Suppressor macrophage (primary cell): ENCODE measurements at regions not wholly inside any gene's neighbourhood (a gene's known extent, or its start where the extent isn't known, plus 50 kb on each side); places are given as distances from the start of the nearest gene placed in this dataset.

ENCODE experiments used
- DNase-seq, 4 experiments: peaks; one replicate each; pipeline ENCODE4 v3.0.0-alpha.2; 2020 to 2022

DNA sequence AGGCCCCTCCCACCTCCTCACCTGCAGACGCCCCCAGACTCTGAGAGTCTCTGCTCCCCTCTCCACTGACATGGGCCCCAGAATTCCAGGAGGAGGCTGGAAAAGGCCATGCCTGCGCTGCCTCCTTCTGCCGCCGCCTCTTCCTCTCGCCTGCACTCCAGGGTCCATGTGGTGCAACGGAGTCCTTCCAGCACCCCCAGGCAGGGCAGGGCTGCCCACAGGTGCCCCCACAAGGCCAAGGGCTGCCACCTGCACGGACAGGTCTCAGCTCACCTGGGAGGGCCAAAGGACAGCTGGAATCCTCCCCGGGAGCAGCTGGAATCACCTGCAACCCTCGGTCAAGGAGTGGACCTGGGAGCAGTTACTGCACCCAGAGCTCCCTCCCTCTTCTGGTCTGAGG lies 194.9 kb downstream of the RBFOX3 start:
- DNase-seq = no peak

DNA sequence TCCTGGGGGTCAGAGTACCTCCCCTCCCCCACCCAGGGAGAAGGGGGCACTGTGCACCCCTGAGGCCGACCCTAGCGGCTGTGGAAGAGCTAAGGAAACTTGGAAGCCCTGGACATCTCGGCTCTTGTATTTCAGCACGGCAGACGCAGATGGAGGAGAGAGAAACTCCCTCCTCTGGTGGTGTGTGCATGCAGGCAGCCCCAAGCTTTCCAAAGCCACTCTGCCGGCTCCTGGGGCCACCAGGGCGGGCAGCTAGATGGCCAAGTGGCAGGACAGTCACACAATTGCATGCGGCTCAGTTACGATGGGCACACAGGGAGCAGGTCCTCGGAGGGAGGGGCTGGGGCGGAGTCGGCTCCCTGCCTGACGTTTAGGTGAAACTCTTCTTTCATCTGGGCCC lies 195.5 kb downstream of the RBFOX3 start:
- DNase-seq = no peak

DNA sequence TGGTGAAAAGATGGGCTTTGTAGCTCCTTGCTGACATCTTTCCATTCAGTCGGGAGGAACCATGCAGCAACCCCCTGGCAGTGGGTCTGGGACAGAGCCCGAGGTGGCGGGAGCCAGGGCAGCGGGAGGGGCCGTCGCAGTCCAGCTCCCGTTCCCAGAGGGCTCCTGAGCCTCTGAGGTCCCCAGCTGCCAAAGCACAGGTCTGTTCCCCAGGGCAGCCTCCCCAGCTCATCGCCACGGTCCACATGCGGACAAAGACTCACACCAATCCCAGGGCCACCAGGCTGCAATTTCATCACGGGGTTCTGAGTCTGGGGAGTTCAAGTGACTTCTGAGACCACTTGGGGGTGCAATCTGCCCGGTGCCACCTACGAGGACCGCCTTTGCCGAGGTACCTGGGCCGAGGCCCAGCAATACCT lies 196.0 kb downstream of the RBFOX3 start:
- no peak for DNase-seq

DNA sequence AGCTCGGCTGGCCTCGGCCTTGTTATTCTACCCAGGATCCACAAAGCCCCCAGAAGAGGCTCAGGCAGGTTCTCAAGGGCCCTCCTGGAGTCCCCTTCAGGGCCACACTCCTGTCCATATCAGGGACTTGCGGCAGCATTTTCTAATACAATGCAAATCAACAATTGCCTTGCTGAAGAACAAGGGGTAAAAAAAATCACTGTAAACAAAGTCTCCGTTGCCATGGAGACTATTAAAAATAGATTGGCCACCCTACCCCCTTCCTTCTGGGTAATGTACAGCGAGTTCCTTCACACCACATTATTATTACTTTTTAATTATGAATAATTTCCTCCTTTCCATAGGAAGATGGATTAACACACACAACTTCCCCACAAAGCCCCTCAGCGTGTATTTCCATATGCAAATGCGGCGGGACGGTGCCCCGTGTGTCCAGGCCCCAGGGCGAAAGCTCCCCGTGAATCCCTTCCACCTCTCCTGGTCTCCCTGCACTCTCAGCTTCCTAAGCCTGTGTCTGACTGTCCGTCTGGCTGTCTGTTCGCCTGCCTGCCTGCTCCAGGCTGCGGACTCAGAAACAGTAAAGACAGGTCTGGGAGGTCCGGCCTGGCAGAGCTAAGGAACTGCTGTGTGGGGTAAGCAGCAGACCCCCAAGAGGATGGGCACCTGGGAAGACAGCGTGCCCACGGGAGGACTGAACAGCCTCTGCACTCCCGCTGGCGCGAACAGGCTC lies 196.6 kb downstream of the RBFOX3 start:
- no peak for DNase-seq

DNA sequence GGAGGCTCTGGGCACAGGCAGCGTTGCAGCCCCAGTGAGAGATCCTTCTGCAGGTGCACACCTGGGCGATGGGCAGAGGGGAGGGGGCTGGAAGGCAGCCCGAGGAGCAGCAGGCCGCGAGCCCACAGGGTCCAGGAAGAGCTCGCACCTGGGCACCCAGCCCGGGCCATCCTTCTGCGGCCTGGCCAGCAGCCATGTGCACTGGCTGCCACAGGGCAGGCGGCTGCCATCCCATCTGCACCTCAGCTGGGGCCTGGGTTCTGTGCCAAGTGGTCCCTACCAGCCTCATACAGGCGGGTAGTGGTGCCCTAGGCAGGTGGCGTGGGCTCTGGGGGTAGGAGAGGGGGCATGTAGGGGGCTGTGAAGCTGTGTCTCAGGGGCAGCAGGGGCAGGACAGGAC lies 197.2 kb downstream of the RBFOX3 start:
- DNase-seq = no peak

DNA sequence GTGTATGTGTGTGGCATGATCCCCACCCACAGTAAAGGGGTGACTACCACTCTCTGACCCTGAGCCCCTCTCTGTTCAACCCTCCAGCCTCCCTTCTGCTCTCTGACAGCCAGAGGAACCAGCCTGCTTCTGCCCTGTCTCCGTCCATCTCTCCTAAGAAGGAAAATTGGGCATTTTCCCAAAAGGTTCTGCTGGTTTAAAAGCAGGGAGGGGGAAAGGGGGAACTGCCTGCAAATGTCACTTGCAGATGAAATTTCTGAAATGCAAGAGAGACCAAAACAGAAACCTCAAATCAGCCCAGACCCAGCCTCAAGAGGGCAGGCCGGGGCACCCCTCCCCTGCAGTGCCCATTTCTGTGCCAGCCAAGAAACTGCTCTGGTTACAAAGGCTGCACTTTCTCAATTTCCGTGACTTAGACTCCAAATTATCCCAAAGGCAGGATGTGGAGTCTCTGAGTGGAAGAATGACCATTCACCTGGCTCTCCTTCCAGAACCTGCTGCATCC lies 197.9 kb downstream of the RBFOX3 start:
- no peak for DNase-seq

DNA sequence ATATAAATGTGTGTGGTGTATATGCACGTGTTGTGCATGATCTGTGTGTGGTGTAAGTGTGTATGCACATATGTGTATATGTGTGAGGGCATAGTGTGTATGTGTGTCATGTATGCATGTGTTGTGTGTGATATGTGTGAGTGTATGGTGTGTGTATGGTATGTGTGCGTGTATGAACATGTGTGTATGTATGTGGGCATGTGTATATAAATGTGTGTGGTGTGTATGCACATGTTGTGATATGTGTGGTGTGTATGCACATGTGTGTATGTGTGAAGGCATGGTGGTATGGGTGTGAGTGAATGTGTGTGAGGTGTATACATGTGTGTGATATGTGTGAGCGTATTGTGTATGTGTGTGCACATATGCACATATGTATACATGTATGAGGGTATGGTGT lies 198.7 kb downstream of the RBFOX3 start:
- no peak for DNase-seq

DNA sequence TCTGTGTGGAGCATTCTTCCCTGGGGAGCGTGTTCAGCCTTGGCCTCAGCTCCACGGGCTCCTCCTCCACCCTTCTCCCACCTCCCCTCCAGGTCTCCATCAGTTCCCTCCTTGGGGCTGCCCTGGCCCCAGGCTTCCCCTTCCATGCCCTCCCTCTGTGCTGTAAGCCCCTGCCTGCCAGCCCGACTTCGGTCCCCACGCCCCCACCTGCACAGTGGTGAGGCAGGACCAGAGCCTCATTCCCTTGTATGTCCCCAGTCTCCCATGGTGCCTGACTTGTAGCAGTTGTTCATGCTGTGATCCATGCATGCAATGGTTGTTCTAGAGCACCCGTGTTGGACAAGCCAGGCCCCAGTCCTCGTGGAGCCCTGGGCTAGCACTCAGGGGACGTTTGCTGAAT lies 199.4 kb downstream of the RBFOX3 start:
- DNase-seq = no peak

DNA sequence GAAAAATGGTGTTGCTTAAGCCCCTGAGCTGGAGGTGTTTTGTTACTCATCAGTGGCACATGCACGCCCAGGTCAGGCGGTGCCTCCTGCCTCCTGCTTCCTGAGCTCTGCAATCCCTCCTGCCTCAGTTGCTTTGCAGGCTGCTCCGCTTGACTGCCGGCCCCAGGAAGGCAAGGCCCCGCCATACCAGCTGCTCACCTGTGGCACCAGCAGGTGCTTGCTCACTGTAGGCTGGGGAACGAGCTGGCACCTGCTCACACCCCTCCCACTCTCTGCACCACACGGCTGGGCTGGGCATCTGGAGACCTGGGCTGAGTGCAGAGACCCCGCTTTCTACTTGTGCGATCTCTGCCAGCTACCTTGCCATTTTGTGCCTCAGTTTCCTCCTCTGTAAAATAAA lies 200.2 kb downstream of the RBFOX3 start:
- no peak for DNase-seq

DNA sequence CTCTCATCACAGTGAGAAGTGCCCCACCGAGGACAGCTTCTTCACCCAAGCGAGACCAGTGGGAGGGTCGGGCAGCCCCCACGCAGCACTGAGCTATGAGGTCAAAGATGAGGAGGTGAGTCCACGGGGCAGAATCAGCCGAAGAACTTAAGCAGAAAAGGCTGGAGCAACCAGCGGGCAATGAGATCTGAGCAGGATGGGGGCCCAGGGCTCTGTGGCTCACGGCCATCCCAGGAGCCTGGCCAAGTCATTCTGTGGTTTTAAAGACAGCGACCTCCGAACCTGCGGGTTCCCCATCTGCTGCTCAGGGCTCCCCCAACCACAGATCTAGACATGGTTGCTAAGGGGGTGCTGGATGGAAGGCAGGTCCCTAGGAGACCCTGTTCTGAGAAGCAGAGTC lies 202.6 kb downstream of the RBFOX3 start:
- no peak for DNase-seq

DNA sequence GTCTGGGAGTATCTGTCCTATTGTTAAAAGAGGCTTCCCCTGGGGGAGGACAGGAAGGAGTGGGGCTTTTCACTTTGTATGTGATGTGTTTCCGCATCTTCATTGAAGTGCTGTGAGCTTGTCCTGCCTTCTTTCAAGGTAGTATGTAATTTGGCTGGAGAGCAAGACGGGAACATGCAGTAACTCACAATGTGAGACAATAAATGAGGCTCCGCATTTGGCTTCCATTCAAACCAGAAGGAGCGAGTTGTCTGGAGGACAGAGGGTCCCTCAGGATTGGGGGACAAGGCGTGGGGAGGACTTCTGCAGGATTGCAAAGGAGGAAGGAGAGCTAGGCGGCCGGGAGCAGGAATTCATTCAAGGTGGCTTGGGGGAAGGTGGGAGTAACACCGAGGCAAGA lies 203.5 kb downstream of the RBFOX3 start:
- DNase-seq = no peak

DNA sequence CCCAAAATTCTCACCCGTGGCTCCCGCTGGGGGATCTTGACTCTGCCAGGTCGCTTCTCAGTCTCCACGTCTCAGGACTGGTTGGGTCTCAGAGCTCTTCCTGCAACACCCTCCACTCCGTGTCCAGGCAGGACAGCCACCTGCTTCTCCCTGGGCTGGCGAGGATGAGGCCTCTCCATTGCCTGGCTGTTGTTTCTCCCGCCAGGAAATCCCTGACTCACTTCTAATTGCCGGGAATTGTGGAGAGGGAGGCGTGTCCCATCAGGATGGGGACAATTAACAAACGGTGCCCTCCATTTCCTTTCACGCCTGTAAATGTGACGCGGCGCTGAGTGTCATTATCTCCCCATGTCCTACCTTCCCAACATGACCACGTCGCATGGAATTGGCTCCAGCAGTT lies 204.5 kb downstream of the RBFOX3 start:
- no peak for DNase-seq

DNA sequence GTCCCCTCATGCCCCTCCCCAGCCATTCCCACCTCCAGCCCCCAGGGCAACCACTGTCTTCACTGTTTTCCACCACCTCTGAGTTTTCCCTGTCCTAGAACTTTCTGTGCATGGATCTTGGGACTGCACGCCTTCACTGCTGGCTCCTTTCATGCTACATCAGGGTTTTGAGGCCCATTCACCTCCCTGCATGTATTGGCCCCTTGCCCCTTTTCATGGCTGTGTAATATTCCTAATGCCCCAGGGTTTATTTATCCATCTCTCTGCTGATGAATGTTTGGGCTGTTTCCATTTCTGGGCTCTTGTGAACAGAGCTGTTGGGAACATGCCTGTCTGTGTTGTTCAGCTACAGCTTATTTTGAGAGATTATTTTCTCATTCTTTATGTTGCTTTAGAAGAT lies 205.0 kb downstream of the RBFOX3 start:
- no peak for DNase-seq

DNA sequence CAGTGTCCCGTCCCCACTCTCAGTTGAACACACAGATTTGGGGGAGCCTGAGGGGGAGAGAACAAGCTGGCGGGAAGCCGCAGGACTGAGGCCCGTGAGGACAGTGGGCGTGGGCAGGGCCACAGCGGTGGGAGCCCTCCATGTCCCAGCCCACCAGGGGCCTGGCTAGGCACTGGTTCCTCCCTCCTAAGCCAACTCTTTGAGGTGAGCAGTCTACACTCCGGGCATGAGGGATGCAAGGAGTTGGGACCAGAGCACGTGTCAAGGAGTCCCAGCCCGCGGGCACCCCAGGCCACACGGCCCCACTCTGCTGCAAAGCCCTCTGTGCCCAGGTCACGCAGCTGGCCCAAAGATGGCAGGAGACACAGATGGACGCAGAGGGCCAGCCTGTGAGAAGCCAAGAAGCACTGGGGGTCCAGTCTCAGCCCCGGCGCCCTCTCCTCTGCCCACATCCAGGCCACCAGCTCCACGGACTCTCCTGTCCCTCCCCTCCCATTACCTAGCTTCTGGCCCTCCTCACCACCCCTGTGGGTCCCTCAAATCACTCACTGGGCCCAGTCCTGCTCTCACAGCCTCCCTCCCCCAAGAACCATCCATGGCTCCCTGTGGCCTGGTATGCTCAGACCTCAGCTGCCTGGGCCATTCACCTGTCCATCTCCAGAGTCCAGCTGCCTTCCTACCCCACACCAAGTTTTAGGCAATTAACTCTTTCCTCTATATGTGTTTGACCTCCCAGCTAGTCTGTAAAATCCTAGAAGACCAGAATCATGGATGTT lies 206.5 kb downstream of the RBFOX3 start:
- no peak for DNase-seq

DNA sequence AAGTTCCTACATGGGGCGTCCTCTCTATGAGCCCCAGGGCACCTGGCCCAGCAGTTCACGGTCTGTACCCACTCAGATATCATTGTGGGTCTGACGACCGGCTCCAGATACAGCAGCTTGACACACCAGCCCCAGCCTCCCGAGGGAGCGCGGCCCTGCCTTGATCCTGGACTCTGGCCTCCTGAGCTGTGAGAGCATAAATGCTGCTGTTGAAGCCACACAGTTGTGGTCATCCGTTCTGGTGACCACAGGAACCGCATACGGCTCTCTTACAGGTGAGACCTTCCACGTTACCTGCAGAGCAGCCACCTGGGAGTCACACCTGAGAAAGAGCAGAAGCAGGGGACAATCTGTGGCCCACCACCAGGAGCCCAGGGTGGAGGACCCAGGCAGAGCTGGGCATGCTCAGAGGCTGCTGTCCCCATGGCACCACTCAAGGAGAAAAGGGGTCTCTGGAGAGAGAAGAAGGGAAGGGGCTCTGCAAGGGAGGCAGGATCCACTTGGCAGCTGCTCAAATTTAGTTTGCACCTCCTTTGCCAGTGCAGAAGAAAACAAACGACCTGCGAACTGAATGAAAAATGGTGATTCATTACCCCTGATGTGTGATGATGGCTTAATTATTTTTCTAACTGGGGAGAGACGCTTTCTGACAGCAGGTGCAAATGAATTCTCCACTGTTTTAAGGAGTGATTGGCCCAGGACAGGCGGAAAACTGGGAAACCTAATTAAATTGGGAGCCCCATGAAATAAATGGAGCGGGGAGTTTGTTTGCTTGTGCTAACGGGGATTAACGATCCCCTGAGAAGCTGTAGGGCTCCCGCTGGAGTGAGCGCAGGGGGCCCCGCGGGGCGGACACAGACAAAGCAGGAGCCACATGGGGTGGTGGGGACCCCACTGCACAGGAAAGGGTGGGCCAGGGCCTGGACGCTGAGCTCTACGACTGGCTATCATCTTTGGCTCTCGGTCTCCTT lies 208.9 kb downstream of the RBFOX3 start:
- no peak for DNase-seq

DNA sequence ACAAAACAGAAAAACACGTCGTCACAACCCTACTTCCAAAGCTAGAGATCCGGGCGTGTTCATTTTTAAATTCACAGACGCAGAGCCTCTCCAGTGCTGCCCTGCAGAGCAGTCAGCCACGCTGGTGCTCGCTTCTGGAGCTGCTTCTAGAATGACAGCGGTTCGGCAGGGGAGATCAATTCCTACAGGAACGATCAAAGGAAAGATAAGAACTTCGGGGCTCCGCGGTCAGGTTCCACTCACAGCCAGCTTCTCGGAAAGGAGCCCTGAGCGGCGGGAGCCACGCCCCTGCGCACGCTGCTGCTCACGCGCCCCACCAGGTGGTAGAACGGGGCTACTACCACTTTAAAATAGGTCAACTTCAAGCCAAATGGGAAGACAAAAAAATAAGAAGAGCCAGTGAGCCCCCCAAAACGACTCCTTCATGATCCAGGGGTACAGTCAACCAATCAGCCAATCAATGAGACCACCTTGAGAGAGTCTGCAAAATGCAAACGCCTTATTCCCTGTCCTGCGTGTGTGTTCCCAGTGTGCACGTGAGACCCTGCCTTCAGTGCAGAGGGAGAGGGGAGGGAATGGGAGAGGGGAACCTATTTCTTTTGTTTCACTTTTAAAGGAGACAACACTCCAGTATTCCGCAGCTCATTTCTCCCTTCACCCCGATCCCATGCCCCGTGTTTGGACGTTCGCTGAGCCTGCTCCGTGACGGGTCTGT lies 209.7 kb downstream of the RBFOX3 start:
- peak; percentile 66 to 85 (median 82) for DNase-seq

DNA sequence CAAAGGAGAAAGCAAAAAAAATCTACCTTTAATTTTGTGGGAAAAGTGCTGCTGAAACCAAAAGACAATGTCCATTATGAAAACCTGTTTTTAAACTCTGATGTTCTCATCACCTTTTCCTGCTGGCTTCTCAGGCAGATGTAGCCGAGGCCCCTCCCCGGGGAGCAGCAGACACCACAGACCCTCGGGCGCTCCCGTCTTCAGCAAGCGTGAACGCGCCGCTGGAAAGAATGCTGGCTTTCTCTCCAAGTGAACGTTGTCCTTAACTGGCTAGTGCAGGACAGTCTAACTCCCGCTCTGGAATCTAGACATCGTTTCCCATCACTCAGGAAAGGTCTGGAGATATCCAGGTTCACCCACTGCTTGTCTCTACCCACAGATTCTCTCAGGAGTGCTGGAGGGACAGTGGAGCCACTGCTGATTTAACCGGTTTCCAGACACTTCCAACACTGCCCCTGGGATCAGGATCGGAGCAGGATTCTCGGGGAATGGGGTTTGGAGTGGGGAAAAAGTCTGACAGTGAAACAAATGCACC lies 211.2 kb downstream of the RBFOX3 start:
- no peak for DNase-seq

DNA sequence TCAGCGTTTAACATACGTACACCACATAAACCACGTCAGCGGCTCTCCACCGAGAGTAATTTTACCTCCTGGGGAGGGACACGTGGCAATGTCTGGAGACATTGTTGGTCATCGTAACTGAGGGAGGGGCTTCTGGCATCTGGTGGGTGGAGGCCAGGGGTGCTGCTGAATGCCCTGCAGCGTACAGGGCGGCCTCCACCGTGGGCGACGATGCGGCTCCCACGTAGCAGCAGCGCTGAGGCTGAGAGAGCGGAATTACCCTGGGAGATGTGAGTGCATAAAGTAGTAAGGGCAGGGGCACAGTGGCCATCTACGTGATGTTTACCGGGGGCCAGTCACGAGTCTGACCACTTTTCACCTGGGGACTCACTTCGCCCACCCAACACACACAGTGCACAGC lies 212.4 kb downstream of the RBFOX3 start:
- DNase-seq = no peak

DNA sequence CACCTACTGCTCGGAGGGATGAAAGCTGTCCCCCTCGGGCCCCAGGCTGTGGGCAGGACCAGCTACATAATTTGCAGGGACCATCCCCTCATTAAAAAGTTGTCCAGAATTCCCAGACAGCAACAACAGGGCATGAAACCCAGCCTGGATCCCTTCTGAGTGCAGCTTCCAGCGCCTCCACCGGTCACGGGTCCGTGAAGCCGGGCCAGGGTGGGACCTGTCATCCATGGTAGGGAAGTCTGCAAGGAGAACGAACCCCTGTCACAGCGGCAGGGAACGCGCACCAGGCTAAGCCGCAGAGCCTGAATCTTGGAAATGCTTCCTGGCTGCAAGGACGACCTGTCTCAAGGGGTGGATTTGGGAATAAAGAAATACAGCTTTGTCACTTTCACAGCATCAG lies 214.2 kb downstream of the RBFOX3 start:
- no peak for DNase-seq

DNA sequence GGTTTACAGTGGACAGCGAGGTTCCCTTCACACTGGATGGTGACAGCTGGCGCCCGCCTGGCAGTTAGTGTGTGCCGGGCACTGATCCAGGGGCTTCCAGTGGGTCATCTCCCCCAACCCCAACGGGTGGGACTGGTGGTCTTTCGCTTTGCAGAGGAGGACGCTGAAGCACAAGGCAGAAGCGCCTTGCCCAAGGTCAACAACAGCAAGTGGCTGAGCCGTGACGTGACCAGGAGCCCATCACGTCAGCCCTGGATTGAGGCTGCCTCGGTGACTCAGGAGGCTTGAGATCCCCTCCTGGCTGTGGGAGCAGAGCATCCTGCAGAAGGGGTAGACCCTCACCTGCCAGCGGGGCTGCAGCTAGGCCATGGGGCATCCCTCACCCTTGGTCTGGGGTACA lies 215.3 kb downstream of the RBFOX3 start:
- no peak for DNase-seq

DNA sequence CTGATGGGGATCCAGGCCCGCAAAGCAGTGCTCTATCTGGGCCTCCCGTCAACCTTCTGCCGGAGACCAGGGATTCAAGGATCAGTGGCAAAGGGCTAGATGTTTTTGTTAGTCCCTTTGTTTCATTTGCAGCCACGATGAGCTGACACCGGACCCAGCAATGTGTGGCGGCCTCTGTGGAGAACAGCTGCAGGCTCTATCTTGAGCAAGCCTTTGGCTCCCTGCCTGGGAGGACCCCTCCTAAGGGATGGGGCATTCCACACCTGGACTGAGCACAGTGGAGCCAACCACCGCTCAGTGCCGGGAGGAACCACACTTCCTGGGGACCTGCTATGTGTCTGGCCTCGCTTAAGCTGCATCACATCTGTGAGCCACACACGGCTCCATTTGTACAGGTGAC lies 215.8 kb downstream of the RBFOX3 start:
- no peak for DNase-seq
